GM12878 (cell line): ENCODE measurements at regions not wholly inside any gene's neighbourhood (a gene's known extent, or its start where the extent isn't known, plus 50 kb on each side); places are given as distances from the start of the nearest gene placed in this dataset.

Source experiments
- ATAC-seq: fragments of 200-7000 bp; cut with Tn5 transposase; 3 replicates; pipeline ENCODE4 v1.9.1; 2020; ENCODE audit warnings: mild to moderate bottlenecking, moderate library complexity
- BruUV-seq: library from RNA; stranded (reverse); fragments of 400-500 nt; replicated peaks from 2 replicates; lab custom pipeline; 2021; lab: Mats Ljungman, UMichigan
- CTCF ChIA-PET: fragments of 300-600 bp; sonication (Branson Sonifier 250); formaldehyde crosslinking; extraction: SDS; loops from one replicate; lab custom pipeline; 2021; ENCODE audit warnings: inconsistent platforms; lab: Yijun Ruan, JAX
- POLR2A ChIA-PET: fragments of 350-600 bp; formaldehyde crosslinking; extraction: SDS; loops from one replicate; lab custom pipeline; 2021; ENCODE audit warnings: inconsistent platforms; lab: Charles Lee
- RAD21 ChIA-PET: fragments of 300-600 bp; sonication (Branson Sonifier 250); formaldehyde crosslinking; loops from one replicate; lab custom pipeline; 2023; ENCODE audit warnings: antibody characterized with exemption; ENCODE audit not compliant: unreplicated experiment; lab: Charles Lee
- SMC1A ChIA-PET: fragments of 300-600 bp; sonication (Branson Sonifier 250); formaldehyde crosslinking; loops from one replicate; lab custom pipeline; 2023; ENCODE audit not compliant: unreplicated experiment, uncharacterized antibody; lab: Charles Lee
- DNase-seq: peaks from one replicate; pipeline ENCODE4 v3.0.0-alpha.2; 2011; ENCODE audit warnings: low read depth, low spot score
- FAIRE-seq: peaks from 3 replicates; lab custom pipeline; 2011; peaks lifted over from hg19 to GRCh38; lab: Jason Lieb, UNC
- H2AFZ ChIP-seq: 2 replicates; pipeline ENCODE4 v1.6.0; 2011; ENCODE audit warnings: low read depth, low read length, control low read depth; ENCODE audit not compliant: control insufficient read depth
- H3K27ac ChIP-seq: 2 replicates; pipeline ENCODE4 v1.5.1; 2011; ENCODE audit warnings: control low read depth; ENCODE audit not compliant: control insufficient read depth, insufficient read depth
- H3K27me3 ChIP-seq, 2 experiments: replicated peaks in 1 of 2; 2 replicates each; pipeline versions ENCODE4 v1.6.0 to v1.6.1; 2011; ENCODE audit warnings: low read length in 1 of 2; ENCODE audit not compliant: control insufficient read depth in 2 of 2, insufficient read depth in 2 of 2
- H3K36me3 ChIP-seq, 2 experiments: 2 replicates each; pipeline ENCODE4 v1.5.1; 2011; ENCODE audit warnings: low read length in 1 of 2; ENCODE audit not compliant: control insufficient read depth in 2 of 2, insufficient read depth in 2 of 2
- H3K4me1 ChIP-seq: 2 replicates; pipeline ENCODE4 v1.6.1; 2011; ENCODE audit warnings: mild to moderate bottlenecking, low read length, moderate library complexity, mixed read lengths; ENCODE audit not compliant: control insufficient read depth, insufficient read depth
- H3K4me2 ChIP-seq: 2 replicates; pipeline ENCODE4 v1.6.0; 2011; ENCODE audit warnings: control low read depth; ENCODE audit not compliant: control insufficient read depth, insufficient read depth
- H3K4me3 ChIP-seq: fragments of 200-600 bp; sonication (generic); 2 replicates; pipeline ENCODE4 v1.5.1; 2016
- H3K79me2 ChIP-seq: 2 replicates; pipeline ENCODE4 v1.6.0; 2011; ENCODE audit warnings: low read length; ENCODE audit not compliant: control insufficient read depth, insufficient read depth
- H3K9ac ChIP-seq: 2 replicates; pipeline ENCODE4 v1.8.0; 2011; ENCODE audit warnings: low read length, control low read depth, mixed read lengths; ENCODE audit not compliant: control insufficient read depth, insufficient read depth
- H3K9me3 ChIP-seq: replicated peaks from 3 replicates; pipeline ENCODE4 v1.5.1; 2011; ENCODE audit warnings: mild to moderate bottlenecking, low read length; ENCODE audit not compliant: control insufficient read depth, insufficient read depth
- H4K20me1 ChIP-seq: 2 replicates; pipeline ENCODE4 v1.6.0; 2011; ENCODE audit not compliant: control insufficient read depth, insufficient read depth
- CEBPZ ChIP-seq: fragments of 150-350 bp; IDR thresholded peaks from 2 replicates; pipeline ENCODE4 v1.6.1; 2016; ENCODE audit warnings: low read depth, low read length
- E2F8 ChIP-seq: fragments of 450-650 bp; IDR thresholded peaks from 2 replicates; pipeline ENCODE4 v1.6.1; 2018; ENCODE audit warnings: mild to moderate bottlenecking, low read depth, moderate library complexity; ENCODE audit not compliant: partially characterized antibody
- ELK1 ChIP-seq: IDR thresholded peaks from 2 replicates; pipeline ENCODE4 v1.6.1; 2012; ENCODE audit warnings: low read depth, low read length, improper control_type of control experiment
- IRF3 ChIP-seq: fragments of 450-650 bp; IDR thresholded peaks from 2 replicates; pipeline ENCODE4 v1.6.1; 2014; ENCODE audit warnings: mild to moderate bottlenecking
- JUND ChIP-seq: IDR thresholded peaks from 2 replicates; pipeline ENCODE4 v1.6.1; 2012; ENCODE audit warnings: low read depth, mild to moderate bottlenecking, low read length, improper control_type of control experiment, moderate library complexity
- KLF5 ChIP-seq: fragments of 450-650 bp; IDR thresholded peaks from 2 replicates; pipeline ENCODE4 v1.6.1; 2014; ENCODE audit warnings: mild to moderate bottlenecking; ENCODE audit not compliant: partially characterized antibody
- MYB ChIP-seq: fragments of 150-350 bp; IDR thresholded peaks from 2 replicates; pipeline ENCODE4 v1.6.1; 2014; ENCODE audit warnings: mild to moderate bottlenecking, low read depth, low read length, borderline replicate concordance
- PML ChIP-seq: IDR thresholded peaks from 2 replicates; pipeline ENCODE4 v1.6.1; 2012; ENCODE audit warnings: low read length, inconsistent platforms
- ZBTB40 ChIP-seq: fragments of 450-650 bp; IDR thresholded peaks from 2 replicates; pipeline ENCODE4 v1.6.1; 2016; ENCODE audit warnings: mild to moderate bottlenecking, moderate library complexity, borderline replicate concordance
- whole genome bisulfite sequencing: methylation state at CpG from one replicate; pipeline ENCODE4 v1.1.6; 2016; ENCODE audit warnings: low lambda C conversion rate; ENCODE audit not compliant: insufficient replicate concordance, insufficient coverage; ENCODE audit errors: missing lambda C conversion rate; 5-methylcytosine and 5-hydroxymethylcytosine counted together
- in situ Hi-C: fragments of 300-500 bp; cut with MboI; formaldehyde crosslinking; loops from 9 replicates; pipeline ENCODE4 v1.14.3; 2018; ENCODE audit warnings: mixed read lengths
- intact Hi-C: fragments of 100-400 bp; cut with micrococcal nuclease; formaldehyde crosslinking; loops from one replicate; pipeline ENCODE4 v1.14.2; 2022; ENCODE audit not compliant: unreplicated experiment

- H3K79me2 ChIP-seq, result no peaks in the 10 kb centered on the region
- no peaks in the 10 kb centered on the region for H3K36me3 ChIP-seq
- in situ Hi-C loops, result no loop called here
- H3K4me2 ChIP-seq, result no peak overlapping the region
- H3K4me3 ChIP-seq, result no peak overlapping the region
- no peaks in the 10 kb centered on the region for H3K9me3 ChIP-seq
- no peak for ATAC-seq
- H3K4me1 ChIP-seq, result no peaks in the 10 kb centered on the region
- intact Hi-C loops, result no loop called here
- FAIRE-seq, result no peak
- ChIA-PET POLR2A (no interaction called here), RAD21 (no interaction called here), CTCF (interaction anchor here (1.5 kb wide), 1 partner anchor 14 kb away, joined by 3 read pairs; no protein-coding TSS in a partner anchor), SMC1A (no interaction called here)
- TF ChIP-seq E2F8, result no peak
- no peak for TF ChIP-seq IRF3
- no peak for TF ChIP-seq CEBPZ
- TF ChIP-seq KLF5, result no peak
- TF ChIP-seq MYB, result no peak
- no peak for TF ChIP-seq ELK1
- TF ChIP-seq JUND, result no peak
- TF ChIP-seq PML, result no peak
- TF ChIP-seq ZBTB40, result no peak
- H4K20me1 ChIP-seq, result no peaks in the 10 kb centered on the region
- H2AFZ ChIP-seq, result no peak overlapping the region
- H3K27ac ChIP-seq, result no peak overlapping the region
- WGBS, result 35% methylated on average over 4 of the region's 4 CpGs
- BruUV-seq, result no TSS peak
- no peak overlapping the region for H3K9ac ChIP-seq
- no peaks in the 10 kb centered on the region for H3K27me3 ChIP-seq
- no peak for DNase-seq
Measured at GRCh38 chr7:31253532-31253931, 87.0 kb downstream of the NEUROD6 start.
